GM19238 (cell line): ENCODE measurements at regions not wholly inside any gene's neighbourhood (a gene's known extent, or its start where the extent isn't known, plus 50 kb on each side); places are given as distances from the start of the nearest gene placed in this dataset.
"Not testable (repeated sequence)": the region's sequence is repeated elsewhere in the genome, so short reads cannot be mapped to it uniquely, and the experiment has no call there.

ENCODE experiments used
- DNase-seq: peaks from one replicate; pipeline ENCODE4 v3.0.0; 2011; ENCODE audit warnings: low spot score; ENCODE audit not compliant: insufficient read length

- not testable (repeated sequence) for DNase-seq
These were observed 112.4 kb upstream of the CCDC150 start for GRCh38 chr2:196526981-196527725.

- DNase-seq, result no peak
These were observed 110.9 kb upstream of the CCDC150 start for GRCh38 chr2:196528486-196529223.

- DNase-seq, result no peak
These were observed 108.6 kb upstream of the CCDC150 start for GRCh38 chr2:196530910-196531309.

- DNase-seq, result no peak
These were observed 105.6 kb upstream of the CCDC150 start for GRCh38 chr2:196533772-196534397.

GRCh38 chr2:196534495-196534894 is 105.0 kb upstream of the CCDC150 start:
- no peak for DNase-seq

- DNase-seq, result no peak
These were observed 104.5 kb upstream of the CCDC150 start for GRCh38 chr2:196535061-196535460.

- no peak for DNase-seq
These were observed 103.8 kb upstream of the CCDC150 start for GRCh38 chr2:196535742-196536141.

- no peak for DNase-seq
These were observed 102.2 kb upstream of the CCDC150 start for GRCh38 chr2:196537311-196537710.

GRCh38 chr2:196538189-196538588 is 101.3 kb upstream of the CCDC150 start:
- no peak for DNase-seq

- no peak for DNase-seq
These were observed 100.9 kb upstream of the CCDC150 start for GRCh38 chr2:196538646-196539045.

- DNase-seq, result no peak
These were observed 94.5 kb upstream of the CCDC150 start for GRCh38 chr2:196544906-196545433.

GRCh38 chr2:196546151-196546919 is 93.2 kb upstream of the CCDC150 start:
- no peak for DNase-seq

- no peak for DNase-seq
These were observed 90.5 kb upstream of the CCDC150 start for GRCh38 chr2:196549052-196549451.

- no peak for DNase-seq
These were observed 88.5 kb upstream of the CCDC150 start for GRCh38 chr2:196551014-196551413.

- DNase-seq, result no peak
These were observed 84.4 kb upstream of the CCDC150 start for GRCh38 chr2:196555161-196555560.

GRCh38 chr2:196555726-196556125 is 83.8 kb upstream of the CCDC150 start:
- no peak for DNase-seq

- DNase-seq, result no peak
These were observed 81.0 kb upstream of the CCDC150 start for GRCh38 chr2:196558497-196558896.

- no peak for DNase-seq
These were observed 75.6 kb upstream of the CCDC150 start for GRCh38 chr2:196563876-196564275.

GRCh38 chr2:196565106-196565765 is 74.3 kb upstream of the CCDC150 start:
- no peak for DNase-seq

GRCh38 chr2:196565982-196566381 is 73.5 kb upstream of the CCDC150 start:
- DNase-seq, result no peak
